Endothelial cell (in vitro differentiated cells): ENCODE measurements at regions not wholly inside any gene's neighbourhood (a gene's known extent, or its start where the extent isn't known, plus 50 kb on each side); places are given as distances from the start of the nearest gene placed in this dataset.

Source experiments
- DNase-seq: peaks from one replicate; pipeline ENCODE4 v3.0.0; 2021; ENCODE audit warnings: low spot score
- H3K27ac Mint-ChIP-seq: one replicate; pipeline ENCODE4 v1.8.0; 2021; ENCODE audit warnings: mixed read lengths, inconsistent platforms; ENCODE audit not compliant: unreplicated experiment
- H3K27me3 Mint-ChIP-seq: one replicate; pipeline ENCODE4 v1.8.0; 2021; ENCODE audit warnings: mild to moderate bottlenecking, moderate library complexity, mixed read lengths, inconsistent platforms; ENCODE audit not compliant: unreplicated experiment
- H3K36me3 Mint-ChIP-seq: one replicate; pipeline ENCODE4 v1.8.0; 2021; ENCODE audit warnings: mild to moderate bottlenecking, low read depth, mixed read lengths, inconsistent platforms; ENCODE audit not compliant: unreplicated experiment
- H3K4me1 Mint-ChIP-seq: one replicate; pipeline ENCODE4 v1.8.0; 2021; ENCODE audit warnings: mild to moderate bottlenecking, mixed read lengths, inconsistent platforms; ENCODE audit not compliant: unreplicated experiment
- H3K4me3 Mint-ChIP-seq: one replicate; pipeline ENCODE4 v1.8.0; 2021; ENCODE audit warnings: mild to moderate bottlenecking, mixed read lengths, inconsistent platforms; ENCODE audit not compliant: unreplicated experiment
- H3K9me3 Mint-ChIP-seq: one replicate; pipeline ENCODE4 v1.8.0; 2021; ENCODE audit warnings: mixed read lengths, inconsistent platforms; ENCODE audit not compliant: unreplicated experiment
- TF ChIP-seq, protein P1 (sequence below): fragments of 200-600 bp; sonication (generic); IDR thresholded peaks from one replicate; pipeline ENCODE4 v1.5.0; 2021; ENCODE audit warnings: antibody characterized with exemption; ENCODE audit not compliant: unreplicated experiment

DNA sequence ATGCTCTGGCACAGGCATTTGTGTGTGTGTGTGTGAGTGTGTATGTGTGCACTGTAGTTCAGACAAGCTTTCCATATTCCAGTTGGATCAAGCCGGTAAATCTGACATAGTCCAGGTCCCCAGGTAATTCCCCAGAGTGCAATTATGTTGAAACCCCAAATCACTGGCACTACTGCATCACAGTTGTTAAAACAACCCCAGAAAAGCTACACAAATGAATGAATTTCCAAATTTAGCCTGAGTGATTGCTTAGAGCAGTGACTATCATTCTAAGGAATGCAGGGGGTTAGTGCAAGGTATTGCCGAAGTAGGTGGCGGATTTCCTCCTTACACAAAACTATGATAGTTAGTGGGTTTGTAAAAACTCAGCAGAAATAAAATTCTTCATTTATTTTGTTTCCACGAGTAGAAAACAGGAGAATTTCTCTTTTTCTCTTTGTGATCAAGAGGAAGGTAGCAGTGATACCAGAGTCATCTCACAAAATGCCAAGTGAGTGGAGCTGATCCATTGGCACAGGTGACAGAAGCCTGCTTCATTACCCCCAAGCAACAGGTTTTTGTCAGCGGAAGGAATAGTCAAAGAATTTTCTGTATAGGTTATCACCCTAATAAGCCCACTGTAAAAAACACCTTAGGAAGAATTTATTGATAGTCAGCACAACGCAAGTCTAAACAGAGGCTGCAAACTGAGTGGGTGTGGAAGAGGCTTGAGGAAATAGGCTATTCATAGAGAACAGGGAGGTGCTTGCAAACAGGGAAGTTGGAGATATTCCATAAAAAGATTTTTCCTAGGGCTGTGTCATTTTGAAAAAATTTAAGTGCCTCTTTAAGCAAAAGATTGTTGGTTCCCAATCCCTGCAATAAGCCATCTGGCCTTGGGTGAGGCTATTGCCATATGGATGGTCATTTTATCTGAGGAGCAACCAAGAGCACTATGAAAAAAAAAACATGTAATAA, 385.1 kb downstream of the CHSY3 start:
- no peaks in the 10 kb centered on the region for H3K36me3 Mint-ChIP-seq
- no peaks in the 10 kb centered on the region for H3K4me1 Mint-ChIP-seq
- TF ChIP-seq, protein P1, sequence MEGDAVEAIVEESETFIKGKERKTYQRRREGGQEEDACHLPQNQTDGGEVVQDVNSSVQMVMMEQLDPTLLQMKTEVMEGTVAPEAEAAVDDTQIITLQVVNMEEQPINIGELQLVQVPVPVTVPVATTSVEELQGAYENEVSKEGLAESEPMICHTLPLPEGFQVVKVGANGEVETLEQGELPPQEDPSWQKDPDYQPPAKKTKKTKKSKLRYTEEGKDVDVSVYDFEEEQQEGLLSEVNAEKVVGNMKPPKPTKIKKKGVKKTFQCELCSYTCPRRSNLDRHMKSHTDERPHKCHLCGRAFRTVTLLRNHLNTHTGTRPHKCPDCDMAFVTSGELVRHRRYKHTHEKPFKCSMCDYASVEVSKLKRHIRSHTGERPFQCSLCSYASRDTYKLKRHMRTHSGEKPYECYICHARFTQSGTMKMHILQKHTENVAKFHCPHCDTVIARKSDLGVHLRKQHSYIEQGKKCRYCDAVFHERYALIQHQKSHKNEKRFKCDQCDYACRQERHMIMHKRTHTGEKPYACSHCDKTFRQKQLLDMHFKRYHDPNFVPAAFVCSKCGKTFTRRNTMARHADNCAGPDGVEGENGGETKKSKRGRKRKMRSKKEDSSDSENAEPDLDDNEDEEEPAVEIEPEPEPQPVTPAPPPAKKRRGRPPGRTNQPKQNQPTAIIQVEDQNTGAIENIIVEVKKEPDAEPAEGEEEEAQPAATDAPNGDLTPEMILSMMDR: no peak
- DNase-seq: no peak
- H3K4me3 Mint-ChIP-seq: no peak overlapping the region
- H3K27ac Mint-ChIP-seq: no peak overlapping the region
- H3K9me3 Mint-ChIP-seq: no peaks in the 10 kb centered on the region
- H3K27me3 Mint-ChIP-seq: no peaks in the 10 kb centered on the region

DNA sequence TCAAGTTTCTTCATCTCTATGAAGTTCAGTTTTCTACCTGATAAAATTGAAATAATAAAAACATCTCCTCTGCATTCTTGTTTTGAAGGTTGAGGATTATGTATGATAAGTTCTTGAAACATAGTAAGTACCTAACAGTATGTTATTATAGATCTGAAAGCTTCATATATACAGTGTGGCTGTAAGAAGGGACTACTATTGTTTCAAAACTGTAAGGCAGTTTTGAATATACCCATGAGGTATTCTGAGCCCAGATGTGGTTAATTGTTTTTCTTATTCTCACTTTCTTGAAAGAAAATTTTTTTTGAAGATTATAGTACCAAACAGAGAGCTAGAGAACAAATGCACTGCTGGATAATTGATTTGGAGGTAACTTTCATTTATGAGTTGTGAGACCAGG, 383.2 kb downstream of the CHSY3 start:
- H3K27ac Mint-ChIP-seq: no peak overlapping the region
- H3K4me3 Mint-ChIP-seq: no peak overlapping the region
- DNase-seq: no peak
- TF ChIP-seq, protein P1: no peak
- H3K9me3 Mint-ChIP-seq: no peaks in the 10 kb centered on the region
- no peaks in the 10 kb centered on the region for H3K36me3 Mint-ChIP-seq
- H3K27me3 Mint-ChIP-seq: no peaks in the 10 kb centered on the region
- H3K4me1 Mint-ChIP-seq: no peaks in the 10 kb centered on the region

- Mint-ChIP-seq H3K9me3 (no peaks in the 10 kb centered on the region), H3K27me3 (no peaks in the 10 kb centered on the region), H3K36me3 (no peaks in the 10 kb centered on the region), H3K27ac (no peak overlapping the region), H3K4me3 (no peak overlapping the region), H3K4me1 (no peaks in the 10 kb centered on the region)
- DNase-seq: no peak
- TF ChIP-seq, protein P1: no peak
Measured at GRCh38 chr5:130286971-130287370, 382.7 kb downstream of the CHSY3 start.

DNA sequence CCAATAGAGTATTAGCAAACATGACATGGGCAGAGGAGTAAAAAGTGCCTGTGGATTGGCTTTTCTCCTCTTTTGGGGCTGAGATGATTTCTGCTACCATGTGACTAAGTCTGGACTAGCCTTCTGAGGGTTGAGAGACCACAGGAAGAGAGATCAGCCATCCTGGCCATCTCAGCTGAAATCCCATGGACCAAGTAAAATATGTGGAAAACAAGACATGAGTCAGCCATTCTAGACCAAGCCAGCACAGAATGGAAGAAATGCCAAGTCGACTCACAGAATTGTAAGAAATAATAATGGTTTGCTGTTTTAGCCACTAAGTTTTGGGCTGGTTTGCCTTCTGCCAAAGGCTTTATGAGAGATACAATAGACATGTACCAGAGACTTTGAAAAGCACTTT, 377.8 kb downstream of the CHSY3 start:
- Mint-ChIP-seq H3K4me1 (no peaks in the 10 kb centered on the region), H3K36me3 (no peaks in the 10 kb centered on the region), H3K4me3 (no peak overlapping the region), H3K9me3 (no peaks in the 10 kb centered on the region), H3K27ac (no peak overlapping the region), H3K27me3 (peaks cover 3% of the 10 kb centered on the region)
- TF ChIP-seq, protein P1: no peak
- DNase-seq: no peak

GRCh38 chr5:130280528-130281217, 376.4 kb downstream of the CHSY3 start:
- H3K36me3 Mint-ChIP-seq: no peaks in the 10 kb centered on the region
- TF ChIP-seq, protein P1: no peak
- no peak for DNase-seq
- H3K9me3 Mint-ChIP-seq: no peaks in the 10 kb centered on the region
- no peak overlapping the region for H3K27ac Mint-ChIP-seq
- no peaks in the 10 kb centered on the region for H3K4me1 Mint-ChIP-seq
- H3K27me3 Mint-ChIP-seq: peaks cover 3% of the 10 kb centered on the region
- H3K4me3 Mint-ChIP-seq: no peak overlapping the region
